Stimulated activated CD8-positive, alpha-beta memory T cell treated with anti-CD3 and anti-CD28 coated beads, Interleukin-12 subunit alpha, Interleukin-12 subunit beta, amount 100 ng/mL, for 24 hours (primary cell): ENCODE measurements at regions not wholly inside any gene's neighbourhood (a gene's known extent, or its start where the extent isn't known, plus 50 kb on each side); places are given as distances from the start of the nearest gene placed in this dataset.

Source experiments
- DNase-seq: peaks from one replicate; pipeline ENCODE4 v3.0.0-alpha.2; 2020; ENCODE audit errors: extremely low read depth

GRCh38 chr3:40701016-40701588 is 176.3 kb downstream of the ZNF621 start:
- DNase-seq, result no peak

- no peak for DNase-seq
Measured at GRCh38 chr3:40704224-40704623, 179.5 kb downstream of the ZNF621 start.

GRCh38 chr3:40705663-40706062 is 180.9 kb downstream of the ZNF621 start:
- DNase-seq, result no peak

- DNase-seq, result no peak
Measured at GRCh38 chr3:40713306-40713705, 188.5 kb downstream of the ZNF621 start.

GRCh38 chr3:40713795-40714194 is 189.0 kb downstream of the ZNF621 start:
- DNase-seq, result no peak

GRCh38 chr3:40714771-40715345 is 190.1 kb downstream of the ZNF621 start:
- no peak for DNase-seq

- no peak for DNase-seq
Measured at GRCh38 chr3:40715551-40715950, 190.8 kb downstream of the ZNF621 start.

- DNase-seq, result no peak
Measured at GRCh38 chr3:40717471-40717870, 192.7 kb downstream of the ZNF621 start.

- no peak for DNase-seq
Measured at GRCh38 chr3:40718209-40718608, 193.4 kb downstream of the ZNF621 start.

GRCh38 chr3:40718681-40719080 is 193.9 kb downstream of the ZNF621 start:
- DNase-seq, result no peak

GRCh38 chr3:40719660-40720287 is 195.0 kb downstream of the ZNF621 start:
- no peak for DNase-seq

- no peak for DNase-seq
Measured at GRCh38 chr3:40720341-40720740, 195.6 kb downstream of the ZNF621 start.

- DNase-seq, result no peak
Measured at GRCh38 chr3:40720863-40721262, 196.1 kb downstream of the ZNF621 start.

GRCh38 chr3:40723083-40723660 is 198.4 kb downstream of the ZNF621 start:
- DNase-seq, result no peak

GRCh38 chr3:40725031-40725430 is 200.3 kb downstream of the ZNF621 start:
- no peak for DNase-seq

GRCh38 chr3:40731445-40731844 is 206.7 kb downstream of the ZNF621 start:
- DNase-seq, result no peak

GRCh38 chr3:40736943-40737342 is 212.2 kb downstream of the ZNF621 start:
- DNase-seq, result no peak

GRCh38 chr3:40737343-40737742 is 212.6 kb downstream of the ZNF621 start:
- no peak for DNase-seq

- no peak for DNase-seq
Measured at GRCh38 chr3:40739971-40740370, 215.2 kb downstream of the ZNF621 start.

- no peak for DNase-seq
Measured at GRCh38 chr3:40741729-40742128, 217.0 kb downstream of the ZNF621 start.

- DNase-seq, result no peak
Measured at GRCh38 chr3:40745381-40746106, 220.8 kb downstream of the ZNF621 start.

- no peak for DNase-seq
Measured at GRCh38 chr3:40751666-40752065, 226.9 kb downstream of the ZNF621 start.

GRCh38 chr3:40752492-40752891 is 227.7 kb downstream of the ZNF621 start:
- no peak for DNase-seq
